ENCODE measurements at regions not wholly inside any gene's neighbourhood (a gene's known extent, or its start where the extent isn't known, plus 50 kb on each side); places are given as distances from the start of the nearest gene placed in this dataset.

DNA sequence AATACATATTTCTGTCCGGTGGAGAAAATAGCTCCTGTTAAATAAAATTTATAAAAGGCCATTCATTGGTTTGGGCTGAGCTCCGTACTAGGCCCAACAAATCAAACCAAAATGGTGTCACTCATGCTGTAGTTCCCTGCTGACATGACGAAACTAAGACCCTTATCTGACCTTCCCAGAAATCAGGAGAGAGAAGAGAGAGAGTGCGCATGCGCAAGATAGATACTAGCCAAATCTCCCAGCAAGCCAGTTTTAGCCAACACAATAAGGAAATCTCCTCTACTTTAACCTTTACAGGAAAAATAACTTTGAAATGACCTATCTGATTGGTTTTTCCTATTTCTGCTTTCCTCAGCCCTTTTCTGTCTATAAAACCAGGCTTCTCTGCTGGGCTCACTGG lies 152.7 kb upstream of the RMST start:
- CTCF ChIA-PET = interaction anchor here (0.9 to 6.0 kb wide), 5 partner anchors 728 to 734 kb away, joined by 3 to 52 read pairs (median 4); no protein-coding TSS in a partner anchor
- ATAC-seq (replicated peaks in 1 of 4) (no peak), DNase-seq (no peak)
- Mint-ChIP-seq H3K27ac (no peak overlapping the region), H3K36me3 (no peaks in the 10 kb centered on the region), H3K9me3 (no peaks in the 10 kb centered on the region), H3K27me3 (peaks cover 8 to 17% of the 10 kb centered on the region in 2 donors), H3K4me1 (peaks cover 0 to 2% (median 0%) of the 10 kb centered on the region in 3 donors), H3K4me3 (no peak overlapping the region)
- Histone ChIP-seq H3K4me3 (ENCODE audit: control insufficient read depth in 1 of 2, extremely low read depth in 1 of 2, low read length in 1 of 2) (no peak overlapping the region), H3K27ac (ENCODE audit: low read length) (no peak overlapping the region), H3K36me3 (ENCODE audit: control insufficient read depth in 2 of 2, extremely low read depth in 1 of 2, insufficient read depth in 1 of 2, low read length in 1 of 2) (no peaks in the 10 kb centered on the region), H3K27me3 (replicated peaks in 1 of 2; ENCODE audit: control insufficient read depth in 2 of 2, extremely low read depth in 1 of 2, insufficient read depth in 2 of 2, low read length in 1 of 2) (no peaks in the 10 kb centered on the region), H3K4me1 (ENCODE audit: control insufficient read depth in 1 of 2, extremely low read depth in 1 of 2, insufficient read depth in 2 of 2, low read length in 2 of 2) (no peaks in the 10 kb centered on the region), H3K9me3 (no peaks in the 10 kb centered on the region)
- WGBS (ENCODE audit: insufficient coverage) = 90% methylated on average over 2 of the region's 5 CpGs
- POLR2A ChIA-PET = interaction anchor here in 1 of 2 donors (0.6 kb wide), 1 partner anchor 296 kb away, joined by 3 read pairs; no protein-coding TSS in a partner anchor

GRCh38 chr12:97312570-97313135 lies 150.0 kb upstream of the RMST start:
- no peaks in the 10 kb centered on the region for H3K36me3 ChIP-seq (ENCODE audit: control insufficient read depth in 2 of 2, extremely low read depth in 1 of 2, insufficient read depth in 1 of 2, low read length in 1 of 2)
- CTCF ChIA-PET = interaction anchor here in 1 of 2 donors (1.1 kb wide), 1 partner anchor 181 kb away, joined by 7 read pairs; no protein-coding TSS in a partner anchor
- no peak overlapping the region for H3K4me3 ChIP-seq (ENCODE audit: control insufficient read depth in 1 of 2, extremely low read depth in 1 of 2, low read length in 1 of 2)
- H3K9me3 Mint-ChIP-seq = no peaks in the 10 kb centered on the region
- ATAC-seq (replicated peaks in 1 of 4) = no peak
- H3K27me3 Mint-ChIP-seq = peaks cover 17 to 21% of the 10 kb centered on the region in 2 donors
- no peaks in the 10 kb centered on the region for H3K36me3 Mint-ChIP-seq
- peaks cover 0 to 2% of the 10 kb centered on the region in 2 experiments for H3K27me3 ChIP-seq (replicated peaks in 1 of 2; ENCODE audit: control insufficient read depth in 2 of 2, extremely low read depth in 1 of 2, insufficient read depth in 2 of 2, low read length in 1 of 2)
- no peaks in the 10 kb centered on the region for H3K4me1 ChIP-seq (ENCODE audit: control insufficient read depth in 1 of 2, extremely low read depth in 1 of 2, insufficient read depth in 2 of 2, low read length in 2 of 2)
- peaks cover 0 to 2% (median 0%) of the 10 kb centered on the region in 3 donors for H3K4me1 Mint-ChIP-seq
- no peak overlapping the region for H3K27ac ChIP-seq (ENCODE audit: low read length)
- DNase-seq = no peak
- H3K27ac Mint-ChIP-seq = no peak overlapping the region
- H3K9me3 ChIP-seq = no peaks in the 10 kb centered on the region
- WGBS (ENCODE audit: insufficient coverage) = 70% methylated on average over 2 of the region's 3 CpGs
- POLR2A ChIA-PET = no interaction called here
- H3K4me3 Mint-ChIP-seq = no peak overlapping the region

- no peaks in the 10 kb centered on the region for H3K4me1 Mint-ChIP-seq
- Histone ChIP-seq H3K4me3 (ENCODE audit: control insufficient read depth in 1 of 2, extremely low read depth in 1 of 2, low read length in 1 of 2) (no peak overlapping the region), H3K36me3 (ENCODE audit: control insufficient read depth in 2 of 2, extremely low read depth in 1 of 2, insufficient read depth in 1 of 2, low read length in 1 of 2) (no peaks in the 10 kb centered on the region), H3K9me3 (no peaks in the 10 kb centered on the region), H3K27me3 (replicated peaks in 1 of 2; ENCODE audit: control insufficient read depth in 2 of 2, extremely low read depth in 1 of 2, insufficient read depth in 2 of 2, low read length in 1 of 2) (peaks cover 0 to 2% of the 10 kb centered on the region in 2 experiments), H3K27ac (ENCODE audit: low read length) (no peak overlapping the region), H3K4me1 (ENCODE audit: control insufficient read depth in 1 of 2, extremely low read depth in 1 of 2, insufficient read depth in 2 of 2, low read length in 2 of 2) (no peaks in the 10 kb centered on the region)
- no peak for ATAC-seq (replicated peaks in 1 of 4)
- no peaks in the 10 kb centered on the region for H3K9me3 Mint-ChIP-seq
- DNase-seq = no peak
- 50% methylated on average over 2 of the region's 2 CpGs for WGBS (ENCODE audit: insufficient coverage)
- H3K4me3 Mint-ChIP-seq = no peak overlapping the region
- no peak overlapping the region for H3K27ac Mint-ChIP-seq
- ChIA-PET POLR2A (no interaction called here), CTCF (interaction anchor here in 1 of 2 donors (1.1 kb wide), 1 partner anchor 182 kb away, joined by 7 read pairs; no protein-coding TSS in a partner anchor)
- H3K36me3 Mint-ChIP-seq = no peaks in the 10 kb centered on the region
- peaks cover 17 to 21% of the 10 kb centered on the region in 2 donors for H3K27me3 Mint-ChIP-seq
Measured at GRCh38 chr12:97313471-97314190, 149.0 kb upstream of the RMST start.

- Mint-ChIP-seq H3K27me3 (peaks cover 10 to 23% of the 10 kb centered on the region in 2 donors), H3K9me3 (no peaks in the 10 kb centered on the region), H3K4me3 (no peak overlapping the region), H3K4me1 (no peaks in the 10 kb centered on the region), H3K36me3 (no peaks in the 10 kb centered on the region), H3K27ac (no peak overlapping the region)
- H3K4me1 ChIP-seq (ENCODE audit: control insufficient read depth in 1 of 2, extremely low read depth in 1 of 2, insufficient read depth in 2 of 2, low read length in 2 of 2) = no peaks in the 10 kb centered on the region
- 60% methylated on average over 1 of the region's 2 CpGs for WGBS (ENCODE audit: insufficient coverage)
- no peak overlapping the region for H3K4me3 ChIP-seq (ENCODE audit: control insufficient read depth in 1 of 2, extremely low read depth in 1 of 2, low read length in 1 of 2)
- H3K27me3 ChIP-seq (replicated peaks in 1 of 2; ENCODE audit: control insufficient read depth in 2 of 2, extremely low read depth in 1 of 2, insufficient read depth in 2 of 2, low read length in 1 of 2) = peaks cover 0 to 2% of the 10 kb centered on the region in 2 experiments
- ChIA-PET POLR2A (no interaction called here), CTCF (no interaction called here)
- no peak for DNase-seq
- ATAC-seq (replicated peaks in 1 of 4) = no peak
- H3K27ac ChIP-seq (ENCODE audit: low read length) = no peak overlapping the region
- no peaks in the 10 kb centered on the region for H3K9me3 ChIP-seq
- H3K36me3 ChIP-seq (ENCODE audit: control insufficient read depth in 2 of 2, extremely low read depth in 1 of 2, insufficient read depth in 1 of 2, low read length in 1 of 2) = no peaks in the 10 kb centered on the region
Measured at GRCh38 chr12:97316321-97316720, 146.3 kb upstream of the RMST start.

GRCh38 chr12:97321621-97322020 lies 141.0 kb upstream of the RMST start:
- no peaks in the 10 kb centered on the region for H3K4me1 ChIP-seq (ENCODE audit: control insufficient read depth in 1 of 2, extremely low read depth in 1 of 2, insufficient read depth in 2 of 2, low read length in 2 of 2)
- CTCF ChIA-PET = no interaction called here
- Mint-ChIP-seq H3K27ac (no peak overlapping the region), H3K4me3 (no peak overlapping the region), H3K9me3 (no peaks in the 10 kb centered on the region), H3K27me3 (peaks cover 20 to 29% of the 10 kb centered on the region in 2 donors), H3K36me3 (no peaks in the 10 kb centered on the region), H3K4me1 (no peaks in the 10 kb centered on the region)
- H3K27ac ChIP-seq (ENCODE audit: low read length) = no peak overlapping the region
- peaks cover under 1 to 2% of the 10 kb centered on the region in 2 experiments for H3K27me3 ChIP-seq (replicated peaks in 1 of 2; ENCODE audit: control insufficient read depth in 2 of 2, extremely low read depth in 1 of 2, insufficient read depth in 2 of 2, low read length in 1 of 2)
- no peak overlapping the region for H3K4me3 ChIP-seq (ENCODE audit: control insufficient read depth in 1 of 2, extremely low read depth in 1 of 2, low read length in 1 of 2)
- no peaks in the 10 kb centered on the region for H3K36me3 ChIP-seq (ENCODE audit: control insufficient read depth in 2 of 2, extremely low read depth in 1 of 2, insufficient read depth in 1 of 2, low read length in 1 of 2)
- no peak for DNase-seq
- POLR2A ChIA-PET = no interaction called here
- ATAC-seq (replicated peaks in 1 of 4) = no peak
- no peaks in the 10 kb centered on the region for H3K9me3 ChIP-seq
- no CpG with 5 or more reads among the region's 4 CpGs for WGBS (ENCODE audit: insufficient coverage)

- Mint-ChIP-seq H3K4me3 (no peak overlapping the region), H3K36me3 (no peaks in the 10 kb centered on the region), H3K4me1 (no peaks in the 10 kb centered on the region), H3K27me3 (peaks cover 17 to 31% of the 10 kb centered on the region in 2 donors), H3K9me3 (no peaks in the 10 kb centered on the region), H3K27ac (no peak overlapping the region)
- Histone ChIP-seq H3K4me1 (ENCODE audit: control insufficient read depth in 1 of 2, extremely low read depth in 1 of 2, insufficient read depth in 2 of 2, low read length in 2 of 2) (no peaks in the 10 kb centered on the region), H3K27me3 (replicated peaks in 1 of 2; ENCODE audit: control insufficient read depth in 2 of 2, extremely low read depth in 1 of 2, insufficient read depth in 2 of 2, low read length in 1 of 2) (peaks cover 0 to 2% of the 10 kb centered on the region in 2 experiments), H3K9me3 (no peaks in the 10 kb centered on the region), H3K4me3 (ENCODE audit: control insufficient read depth in 1 of 2, extremely low read depth in 1 of 2, low read length in 1 of 2) (no peak overlapping the region), H3K27ac (ENCODE audit: low read length) (no peak overlapping the region), H3K36me3 (ENCODE audit: control insufficient read depth in 2 of 2, extremely low read depth in 1 of 2, insufficient read depth in 1 of 2, low read length in 1 of 2) (no peaks in the 10 kb centered on the region)
- ChIA-PET CTCF (no interaction called here), POLR2A (no interaction called here)
- no peak for ATAC-seq (replicated peaks in 1 of 4)
- DNase-seq = no peak
- 50% methylated on average over 2 of the region's 4 CpGs for WGBS (ENCODE audit: insufficient coverage)
Measured at GRCh38 chr12:97322388-97322787, 140.2 kb upstream of the RMST start.

Measured in T-cell (primary cell).